M059J (cell line): ENCODE measurements at regions not wholly inside any gene's neighbourhood (a gene's known extent, or its start where the extent isn't known, plus 50 kb on each side); places are given as distances from the start of the nearest gene placed in this dataset.

Experiments
- DNase-seq: peaks from one replicate; pipeline ENCODE4 v3.0.0-alpha.2; 2012; ENCODE audit warnings: low read depth

- DNase-seq: no peak
Measured at GRCh38 chr11:95549301-95549700, 240.3 kb downstream of the FAM76B start.

DNA sequence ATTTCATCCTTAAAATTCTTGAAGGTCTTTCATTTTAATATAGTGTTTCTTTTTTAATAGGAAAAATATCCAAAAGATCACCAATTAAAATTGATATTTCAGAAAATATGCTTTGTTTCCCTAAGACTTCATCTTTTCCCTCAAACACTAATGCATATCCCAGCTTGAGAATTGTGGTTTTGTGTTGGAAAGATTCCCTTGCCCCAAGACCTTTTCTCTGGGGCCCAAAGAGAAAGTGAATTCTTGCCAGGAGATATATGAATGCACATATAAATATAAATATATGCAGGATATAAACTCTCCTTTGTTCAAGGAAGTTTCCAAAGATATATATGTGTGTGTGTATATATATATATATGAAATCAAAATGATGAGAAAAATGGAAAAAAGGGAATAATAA, 241.2 kb downstream of the FAM76B start:
- no peak for DNase-seq

DNA sequence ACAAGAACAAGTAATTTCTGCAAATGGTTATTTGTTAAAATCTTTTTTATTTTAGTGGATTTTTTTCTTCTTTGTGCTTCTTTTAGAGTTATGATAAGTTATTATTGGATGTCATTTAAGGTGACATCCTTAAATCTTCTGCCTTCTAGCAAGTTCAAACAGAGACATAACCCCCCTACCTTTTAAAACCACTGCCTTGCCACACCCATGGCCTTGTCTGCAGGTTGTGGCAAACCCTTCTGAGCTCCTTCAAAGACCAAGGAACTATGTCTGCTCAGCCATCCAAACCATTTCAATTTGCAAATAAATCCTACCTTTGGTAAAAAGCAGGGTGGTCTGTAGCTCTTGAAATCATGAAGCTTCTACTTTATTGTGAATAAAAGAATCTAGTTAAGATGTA, 241.6 kb downstream of the FAM76B start:
- no peak for DNase-seq

GRCh38 chr11:95547186-95547585, 242.4 kb downstream of the FAM76B start:
- DNase-seq: no peak

DNA sequence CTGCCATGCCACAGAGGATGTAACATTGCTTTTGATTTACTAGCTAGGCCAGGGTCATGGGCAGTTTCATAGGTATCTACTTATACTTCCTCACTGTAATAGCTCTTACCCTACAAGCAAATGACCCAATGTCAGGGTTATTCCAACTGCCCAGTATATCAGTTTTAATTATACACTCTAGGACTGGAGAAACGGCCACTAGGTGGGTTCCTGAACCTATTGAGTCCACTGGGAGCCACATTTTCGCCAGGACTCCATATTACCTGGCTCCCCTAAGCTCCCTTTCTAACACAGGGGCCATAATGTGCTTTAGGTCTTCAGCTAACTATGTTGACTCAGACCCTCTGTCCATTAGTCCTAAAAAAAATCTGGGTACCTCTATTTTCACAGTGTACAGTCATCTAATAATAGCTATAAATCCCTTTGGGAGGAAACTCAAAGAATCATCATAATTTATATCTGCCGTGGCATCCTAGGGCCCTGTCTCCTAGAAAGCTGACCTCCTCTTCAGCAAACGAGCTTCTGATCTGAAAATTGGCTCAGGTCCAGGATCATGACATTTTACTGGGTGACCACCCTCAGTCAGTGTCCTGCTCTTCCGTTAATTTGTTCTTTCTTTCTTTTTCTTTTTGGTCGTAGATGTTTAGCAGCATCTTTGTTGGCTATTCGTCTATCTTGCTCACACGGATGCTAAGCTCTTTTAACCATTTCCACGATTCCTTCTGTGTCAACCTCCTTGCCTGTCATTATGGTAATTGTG, 244.3 kb downstream of the FAM76B start:
- DNase-seq: peak; percentile 2

GRCh38 chr11:95544095-95544856, 245.3 kb downstream of the FAM76B start:
- no peak for DNase-seq

DNA sequence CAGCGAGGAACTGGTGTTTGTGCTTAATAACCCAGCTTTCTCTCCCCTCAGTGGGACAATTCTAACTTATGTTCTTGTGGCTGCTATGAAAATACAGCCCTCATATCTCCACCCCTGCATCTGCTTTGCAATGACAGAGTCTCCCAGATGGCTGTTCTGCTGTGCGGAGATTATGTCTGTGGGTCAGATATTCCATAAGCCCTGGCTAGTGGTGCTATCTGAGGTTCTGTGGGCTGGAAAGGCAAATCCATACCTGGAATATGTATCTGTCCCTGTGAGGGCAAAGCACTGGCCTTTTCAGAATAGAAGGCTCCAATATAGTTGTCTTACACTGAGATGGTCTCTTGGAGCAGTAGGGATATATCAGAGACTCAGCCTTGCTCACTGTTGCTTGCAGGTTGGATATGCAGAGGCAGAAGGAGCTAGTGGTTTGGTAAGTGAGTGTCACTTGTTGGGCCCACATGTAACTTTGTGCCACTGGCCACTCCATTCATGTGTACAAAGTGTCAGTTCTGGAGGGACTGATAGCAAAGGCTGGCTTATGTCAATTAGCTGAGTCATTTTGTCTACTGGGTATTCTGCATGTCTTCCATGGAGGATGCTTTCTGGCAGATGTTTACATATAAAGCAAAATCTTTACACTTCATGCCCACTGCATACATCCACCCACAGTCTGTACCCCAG, 246.6 kb downstream of the FAM76B start:
- DNase-seq: no peak

GRCh38 chr11:95541715-95542114, 247.9 kb downstream of the FAM76B start:
- DNase-seq: no peak

GRCh38 chr11:95536047-95536690, 253.4 kb downstream of the FAM76B start:
- no peak for DNase-seq

- no peak for DNase-seq
Measured at GRCh38 chr11:95534809-95535208, 254.8 kb downstream of the FAM76B start.

DNA sequence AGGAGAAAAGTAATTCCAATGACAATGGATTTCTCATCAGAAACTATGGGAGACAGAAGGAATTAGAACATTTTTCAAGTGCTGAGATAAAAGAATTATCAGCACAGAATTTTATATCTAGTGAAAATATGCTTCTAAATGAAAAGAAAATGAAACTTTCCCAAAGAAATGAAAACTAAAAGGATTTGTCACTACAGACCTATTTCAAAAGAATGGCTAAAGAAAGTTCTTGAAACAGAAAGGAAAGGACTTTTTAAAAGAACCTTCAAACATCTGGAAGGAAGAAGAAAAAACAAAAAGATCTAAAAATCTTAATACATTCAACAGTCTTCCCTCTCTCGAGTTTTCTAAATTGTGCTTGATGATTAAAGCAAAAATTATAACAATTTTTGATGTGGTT, 255.4 kb downstream of the FAM76B start:
- no peak for DNase-seq

GRCh38 chr11:95531116-95531515, 258.5 kb downstream of the FAM76B start:
- DNase-seq: no peak

- DNase-seq: no peak
Measured at GRCh38 chr11:95524314-95525036, 265.1 kb downstream of the FAM76B start.

DNA sequence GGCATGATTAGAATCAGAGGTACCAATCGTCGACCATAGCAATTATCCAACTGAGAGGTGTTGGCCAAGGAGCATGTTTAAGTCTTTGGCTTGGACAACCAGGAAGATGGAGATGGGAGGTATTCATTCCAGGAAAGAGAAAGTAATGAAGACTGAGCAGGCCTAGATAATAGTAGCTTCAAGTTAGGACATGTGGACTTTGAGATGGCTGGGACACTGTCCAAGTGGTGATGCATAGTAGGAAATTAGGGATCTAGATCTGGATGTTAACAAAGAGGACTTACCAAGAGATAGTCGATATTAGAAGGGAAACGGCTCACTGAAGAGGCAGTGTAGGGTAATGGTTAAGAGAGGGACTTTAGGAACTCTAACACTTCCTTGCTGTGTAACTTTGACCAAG, 266.7 kb downstream of the FAM76B start:
- no peak for DNase-seq

GRCh38 chr11:95521862-95522261, 267.7 kb downstream of the FAM76B start:
- no peak for DNase-seq

- peak; percentile 51 for DNase-seq
Measured at GRCh38 chr11:95521133-95521542, 268.4 kb downstream of the FAM76B start.

DNA sequence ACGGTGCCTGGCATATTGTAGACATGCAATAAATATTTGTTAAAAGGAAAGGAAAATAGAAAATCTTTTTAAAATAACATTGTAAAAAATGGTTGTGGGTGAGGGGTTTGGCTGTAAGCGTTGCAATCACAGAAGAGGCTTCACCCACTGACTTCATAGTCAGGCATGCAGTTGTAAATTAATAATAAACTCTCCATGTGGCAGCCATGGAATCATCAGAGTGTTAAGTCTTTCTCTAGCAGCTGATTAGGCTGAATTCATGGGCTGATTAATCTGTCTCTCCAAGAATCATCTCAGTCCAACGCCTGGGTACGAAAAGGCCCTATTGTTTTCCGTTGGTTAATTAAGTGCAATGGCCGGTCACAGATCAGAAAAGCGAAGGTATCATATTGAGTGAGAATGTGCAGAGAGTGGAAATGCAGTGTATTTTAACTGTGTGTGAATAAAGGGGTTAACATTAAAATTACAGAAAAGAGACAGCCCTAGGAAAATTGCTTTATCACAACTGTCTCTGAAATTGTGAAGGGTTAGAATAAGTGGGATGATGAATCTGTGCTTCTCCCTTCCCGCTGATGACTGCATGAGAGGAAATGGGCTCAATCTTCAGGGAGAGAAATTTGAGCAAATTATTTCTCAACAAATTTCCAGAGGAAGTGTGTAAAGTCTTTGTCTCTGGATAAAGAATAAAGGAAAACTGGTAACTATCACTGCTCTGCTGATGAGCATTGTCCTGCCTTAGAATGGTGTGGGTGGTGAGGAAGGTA, 269.0 kb downstream of the FAM76B start:
- DNase-seq: no peak

GRCh38 chr11:95519912-95520311, 269.7 kb downstream of the FAM76B start:
- DNase-seq: no peak

GRCh38 chr11:95517453-95517852, 272.1 kb downstream of the FAM76B start:
- no peak for DNase-seq

DNA sequence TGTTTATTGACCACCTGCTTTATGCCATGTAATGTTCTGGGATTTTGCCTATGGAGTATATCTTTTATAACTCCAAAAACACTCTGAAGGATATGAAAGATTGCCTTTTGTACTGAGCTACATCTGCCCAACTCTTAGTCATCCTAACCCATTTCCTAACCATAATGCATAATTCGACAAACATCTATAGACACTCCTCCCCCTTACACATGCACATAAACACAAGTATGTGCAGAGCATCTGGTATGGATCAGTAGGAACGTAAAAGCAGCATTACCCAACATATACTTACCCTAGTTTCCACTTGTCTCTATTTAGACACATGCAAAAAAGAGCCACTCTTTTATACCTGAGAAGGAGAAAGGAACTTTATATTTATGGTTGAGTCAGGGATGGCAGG, 272.8 kb downstream of the FAM76B start:
- DNase-seq: no peak

DNA sequence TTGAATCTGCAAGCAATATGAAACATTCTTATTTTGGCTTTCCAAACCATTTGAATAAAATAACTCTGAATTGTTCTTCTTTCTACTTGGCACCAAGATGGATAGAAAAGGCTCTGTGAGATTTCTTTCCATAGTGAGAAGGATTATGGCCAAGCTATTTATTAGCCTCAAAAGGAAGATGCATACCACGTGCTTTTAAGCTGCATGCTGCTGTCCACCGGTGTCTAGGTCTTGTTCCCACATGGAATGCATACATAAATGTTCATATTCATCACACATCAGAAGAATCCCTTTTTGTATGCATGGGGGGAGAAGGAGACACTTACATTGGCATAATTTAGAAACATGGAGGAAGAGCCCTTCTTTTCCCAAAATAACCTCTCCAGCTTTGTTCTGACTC, 273.4 kb downstream of the FAM76B start:
- no peak for DNase-seq
